H9 (cell line): ENCODE measurements at regions not wholly inside any gene's neighbourhood (a gene's known extent, or its start where the extent isn't known, plus 50 kb on each side); places are given as distances from the start of the nearest gene placed in this dataset.

ENCODE experiments used
- DNase-seq: peaks from one replicate; pipeline ENCODE4 v3.0.0-alpha.2; 2017
- H2AFZ ChIP-seq: one replicate; pipeline ENCODE4 v1.6.1; 2013; ENCODE audit warnings: mild to moderate bottlenecking, low read length, control low read depth, moderate library complexity
- H2AK5ac ChIP-seq: 2 replicates; pipeline ENCODE4 v1.6.1; 2013; ENCODE audit warnings: low read length, control low read depth, mixed read lengths; ENCODE audit not compliant: insufficient read length
- H2BK120ac ChIP-seq: one replicate; pipeline ENCODE4 v1.6.1; 2013; ENCODE audit warnings: low read depth, mild to moderate bottlenecking, low read length, control low read depth, inconsistent platforms; ENCODE audit not compliant: poor library complexity, severe bottlenecking
- H2BK12ac ChIP-seq: 2 replicates; pipeline ENCODE4 v1.6.1; 2013; ENCODE audit warnings: low read length, control low read depth, mixed read lengths, low read depth; ENCODE audit not compliant: insufficient read length
- H2BK15ac ChIP-seq: 2 replicates; pipeline ENCODE4 v1.6.1; 2013; ENCODE audit warnings: low read depth, low read length, control low read depth
- H2BK20ac ChIP-seq: one replicate; pipeline ENCODE4 v1.6.1; 2013; ENCODE audit warnings: low read depth, mild to moderate bottlenecking, low read length, control low read depth, inconsistent platforms; ENCODE audit not compliant: poor library complexity, severe bottlenecking
- H2BK5ac ChIP-seq: 2 replicates; pipeline ENCODE4 v1.6.1; 2013; ENCODE audit warnings: low read length, control low read depth, mixed read lengths; ENCODE audit not compliant: insufficient read length
- H3K14ac ChIP-seq: 2 replicates; pipeline ENCODE4 v1.6.1; 2013; ENCODE audit warnings: low read length, control low read depth; ENCODE audit not compliant: insufficient read depth
- H3K18ac ChIP-seq: 2 replicates; pipeline ENCODE4 v1.6.1; 2013; ENCODE audit warnings: low read depth, mild to moderate bottlenecking, mixed read lengths, low read length, control low read depth; ENCODE audit not compliant: insufficient read length
- H3K23ac ChIP-seq: 2 replicates; pipeline ENCODE4 v1.6.1; 2013; ENCODE audit warnings: low read length, control low read depth, mixed read lengths, low read depth; ENCODE audit not compliant: insufficient read length
- H3K23me2 ChIP-seq: 2 replicates; pipeline ENCODE4 v1.6.1; 2013; ENCODE audit warnings: low read depth, mild to moderate bottlenecking, mixed read lengths, low read length, control low read depth; ENCODE audit not compliant: insufficient read length, poor library complexity, severe bottlenecking
- H3K27ac ChIP-seq: 2 replicates; pipeline ENCODE4 v1.5.1; 2013; ENCODE audit warnings: low read length, control low read depth, mixed read lengths, low read depth; ENCODE audit not compliant: insufficient read length
- H3K27me3 ChIP-seq: 2 replicates; pipeline ENCODE4 v1.6.1; 2013; ENCODE audit warnings: low read length, control low read depth, inconsistent platforms; ENCODE audit not compliant: insufficient read depth
- H3K4ac ChIP-seq: 2 replicates; pipeline ENCODE4 v1.6.1; 2013; ENCODE audit warnings: low read depth, mild to moderate bottlenecking, control low read depth, inconsistent platforms, low read length, moderate library complexity
- H3K4me1 ChIP-seq: 2 replicates; pipeline ENCODE4 v1.6.1; 2013; ENCODE audit warnings: low read length, control low read depth, inconsistent platforms; ENCODE audit not compliant: insufficient read depth
- H3K4me2 ChIP-seq: 2 replicates; pipeline ENCODE4 v1.6.1; 2013; ENCODE audit warnings: low read length, control low read depth, mixed read lengths; ENCODE audit not compliant: insufficient read length, insufficient read depth
- H3K56ac ChIP-seq: 2 replicates; pipeline ENCODE4 v1.6.1; 2013; ENCODE audit warnings: low read depth, mild to moderate bottlenecking, mixed read lengths, low read length, control low read depth; ENCODE audit not compliant: insufficient read length
- H3K79me1 ChIP-seq: 2 replicates; pipeline ENCODE4 v1.6.1; 2013; ENCODE audit warnings: low read depth, mild to moderate bottlenecking, moderate library complexity, low read length, control low read depth, inconsistent platforms; ENCODE audit not compliant: insufficient read depth, poor library complexity, severe bottlenecking
- H3K79me2 ChIP-seq: 2 replicates; pipeline ENCODE4 v1.6.1; 2013; ENCODE audit warnings: low read length, control low read depth, inconsistent platforms; ENCODE audit not compliant: insufficient read depth
- H3K9ac ChIP-seq: 2 replicates; pipeline ENCODE4 v1.6.1; 2013; ENCODE audit warnings: low read length, control low read depth, mixed read lengths; ENCODE audit not compliant: insufficient read length; ENCODE audit errors: extremely low read depth
- H3K9me3 ChIP-seq: one replicate; pipeline ENCODE4 v1.6.1; 2013; ENCODE audit warnings: low read depth, low read length, inconsistent platforms; ENCODE audit not compliant: control insufficient read depth
- H3T11ph ChIP-seq: one replicate; pipeline ENCODE4 v1.6.1; 2013; ENCODE audit warnings: mild to moderate bottlenecking, low read length, control low read depth, inconsistent platforms
- H4K20me1 ChIP-seq: one replicate; pipeline ENCODE4 v1.6.1; 2013; ENCODE audit not compliant: control insufficient read depth, insufficient read length, insufficient read depth
- H4K5ac ChIP-seq: 2 replicates; pipeline ENCODE4 v1.6.1; 2013; ENCODE audit warnings: low read depth, mild to moderate bottlenecking, mixed read lengths, low read length, control low read depth; ENCODE audit not compliant: insufficient read length
- H4K8ac ChIP-seq: replicated peaks from 2 replicates; pipeline ENCODE4 v1.6.1; 2013; ENCODE audit warnings: low read length, control low read depth, mixed read lengths, low read depth; ENCODE audit not compliant: insufficient read length
- H4K91ac ChIP-seq: 2 replicates; pipeline ENCODE4 v1.6.1; 2013; ENCODE audit warnings: low read depth, mild to moderate bottlenecking, moderate library complexity, mixed read lengths, low read length, control low read depth; ENCODE audit not compliant: insufficient read length
- H3K27ac Mint-ChIP-seq, 3 experiments: 2 replicates in 2 of 3; 3 replicates in 1 of 3; pipeline ENCODE4 v1.8.0; 2020 to 2021; ENCODE audit warnings: mixed read lengths in 3 of 3, mild to moderate bottlenecking in 1 of 3, moderate library complexity in 1 of 3
- H3K27me3 Mint-ChIP-seq: 2 replicates; pipeline ENCODE4 v1.8.0; 2021; ENCODE audit warnings: low read depth, mild to moderate bottlenecking, moderate library complexity, mixed read lengths
- H3K36me3 Mint-ChIP-seq, 3 experiments: 2 replicates in 2 of 3; 3 replicates in 1 of 3; pipeline ENCODE4 v1.8.0; 2020 to 2021; ENCODE audit warnings: low read depth in 3 of 3, mixed read lengths in 3 of 3; ENCODE audit not compliant: insufficient read depth in 1 of 3
- H3K4me1 Mint-ChIP-seq, 2 experiments: 2 replicates each; pipeline ENCODE4 v1.8.0; 2020; ENCODE audit warnings: mixed read lengths in 2 of 2
- H3K4me3 Mint-ChIP-seq, 2 experiments: 2 replicates in 1 of 2; 3 replicates in 1 of 2; pipeline ENCODE4 v1.8.0; 2020 to 2021; ENCODE audit warnings: mild to moderate bottlenecking in 2 of 2, mixed read lengths in 2 of 2, moderate library complexity in 1 of 2
- H3K9me3 Mint-ChIP-seq, 2 experiments: 2 replicates in 1 of 2; 3 replicates in 1 of 2; pipeline ENCODE4 v1.8.0; 2020; ENCODE audit warnings: mild to moderate bottlenecking in 2 of 2, mixed read lengths in 2 of 2, moderate library complexity in 1 of 2
- WGBS: extraction: QIAGEN DNeasy Blood & Tissue Kit; methylation state at CpG from one replicate; pipeline ENCODE4 v1.1.7; 2013; ENCODE audit warnings: missing lambda C conversion rate, low lambda C conversion rate, mixed read lengths; ENCODE audit not compliant: insufficient read length; ENCODE audit errors: extremely low coverage; 5-methylcytosine and 5-hydroxymethylcytosine counted together
- TF ChIP-seq, protein P1 (sequence below): fragments of 200-600 bp; sonication (generic); conservative IDR thresholded peaks from 3 replicates; pipeline ENCODE4 v1.8.0; 2021; ENCODE audit warnings: antibody characterized with exemption, mild to moderate bottlenecking

DNA sequence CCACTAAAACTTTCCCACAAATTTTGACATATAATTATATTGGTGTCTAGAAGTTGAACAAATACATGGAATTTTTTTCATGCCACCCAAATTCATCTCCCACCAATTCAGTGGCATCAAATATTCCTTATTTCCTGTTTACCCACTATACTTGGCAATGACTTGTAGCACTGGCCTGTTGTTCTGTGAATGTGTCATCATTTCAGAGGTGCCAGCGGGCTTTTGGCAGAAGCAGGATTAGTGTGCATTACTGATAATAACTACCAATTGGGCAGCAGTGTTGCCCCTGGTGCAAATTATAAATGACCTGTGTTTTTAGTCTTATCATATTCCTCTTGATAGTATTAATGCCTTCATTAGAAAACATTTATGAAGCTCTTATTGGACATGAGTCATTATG is 121.3 kb downstream of the TFAP2B start:
- H2BK15ac ChIP-seq = no peak overlapping the region
- no peak overlapping the region for H3K4me2 ChIP-seq
- no peak overlapping the region for H3K23ac ChIP-seq
- Mint-ChIP-seq H3K27ac (no peak overlapping the region), H3K4me3 (no peak overlapping the region), H3K27me3 (no peaks in the 10 kb centered on the region), H3K9me3 (no peaks in the 10 kb centered on the region), H3K36me3 (no peaks in the 10 kb centered on the region), H3K4me1 (no peaks in the 10 kb centered on the region)
- no peaks in the 10 kb centered on the region for H3K4me1 ChIP-seq
- no peaks in the 10 kb centered on the region for H3K27me3 ChIP-seq
- no peak overlapping the region for H3K9ac ChIP-seq
- no peak overlapping the region for H4K91ac ChIP-seq
- TF ChIP-seq, protein P1, sequence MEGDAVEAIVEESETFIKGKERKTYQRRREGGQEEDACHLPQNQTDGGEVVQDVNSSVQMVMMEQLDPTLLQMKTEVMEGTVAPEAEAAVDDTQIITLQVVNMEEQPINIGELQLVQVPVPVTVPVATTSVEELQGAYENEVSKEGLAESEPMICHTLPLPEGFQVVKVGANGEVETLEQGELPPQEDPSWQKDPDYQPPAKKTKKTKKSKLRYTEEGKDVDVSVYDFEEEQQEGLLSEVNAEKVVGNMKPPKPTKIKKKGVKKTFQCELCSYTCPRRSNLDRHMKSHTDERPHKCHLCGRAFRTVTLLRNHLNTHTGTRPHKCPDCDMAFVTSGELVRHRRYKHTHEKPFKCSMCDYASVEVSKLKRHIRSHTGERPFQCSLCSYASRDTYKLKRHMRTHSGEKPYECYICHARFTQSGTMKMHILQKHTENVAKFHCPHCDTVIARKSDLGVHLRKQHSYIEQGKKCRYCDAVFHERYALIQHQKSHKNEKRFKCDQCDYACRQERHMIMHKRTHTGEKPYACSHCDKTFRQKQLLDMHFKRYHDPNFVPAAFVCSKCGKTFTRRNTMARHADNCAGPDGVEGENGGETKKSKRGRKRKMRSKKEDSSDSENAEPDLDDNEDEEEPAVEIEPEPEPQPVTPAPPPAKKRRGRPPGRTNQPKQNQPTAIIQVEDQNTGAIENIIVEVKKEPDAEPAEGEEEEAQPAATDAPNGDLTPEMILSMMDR = no peak
- H3K79me1 ChIP-seq = no peaks in the 10 kb centered on the region
- no peak overlapping the region for H3K4ac ChIP-seq
- no peak overlapping the region for H3K56ac ChIP-seq
- H4K8ac ChIP-seq = no peak overlapping the region
- no peak overlapping the region for H2BK5ac ChIP-seq
- no peak overlapping the region for H3K27ac ChIP-seq
- H4K20me1 ChIP-seq = no peaks in the 10 kb centered on the region
- no peak overlapping the region for H3K14ac ChIP-seq
- WGBS = no CpG with 5 or more reads among the region's 1 CpG
- no peak overlapping the region for H3K18ac ChIP-seq
- no peak overlapping the region for H4K5ac ChIP-seq
- H2AFZ ChIP-seq = no peak overlapping the region
- H2AK5ac ChIP-seq = no peak overlapping the region
- no peak overlapping the region for H2BK120ac ChIP-seq
- H2BK12ac ChIP-seq = no peak overlapping the region
- H3T11ph ChIP-seq = no peak overlapping the region
- H3K9me3 ChIP-seq = no peaks in the 10 kb centered on the region
- no peaks in the 10 kb centered on the region for H3K23me2 ChIP-seq
- no peaks in the 10 kb centered on the region for H3K79me2 ChIP-seq
- DNase-seq = no peak
- no peak overlapping the region for H2BK20ac ChIP-seq
